Neural cell (in vitro differentiated cells): ENCODE measurements at regions not wholly inside any gene's neighbourhood (a gene's known extent, or its start where the extent isn't known, plus 50 kb on each side); places are given as distances from the start of the nearest gene placed in this dataset.
"Not testable (repeated sequence)": the region's sequence is repeated elsewhere in the genome, so short reads cannot be mapped to it uniquely, and the experiment has no call there.

Experiments
- H2AFZ ChIP-seq: fragments of 200-600, 300-800 bp; sonication (generic), shearing (Covaris generic); 2 replicates; pipeline ENCODE4 v1.6.0; 2014; ENCODE audit warnings: low read depth, mild to moderate bottlenecking, antibody characterized with exemption, low read length, moderate library complexity
- H3F3A ChIP-seq: fragments of 200-600 bp; shearing (Covaris generic); 2 replicates; pipeline ENCODE4 v1.6.1; 2016; ENCODE audit warnings: mild to moderate bottlenecking, moderate library complexity, mixed read lengths, antibody characterized with exemption, low read length; ENCODE audit not compliant: insufficient read depth, poor library complexity, severe bottlenecking
- H3K27ac ChIP-seq: fragments of 200-600, 300-800 bp; sonication (generic), shearing (Covaris generic); 2 replicates; pipeline ENCODE4 v1.5.1; 2014; ENCODE audit warnings: mild to moderate bottlenecking, low read length, moderate library complexity
- H3K27me3 ChIP-seq: fragments of 300-800, 200-600 bp; sonication (generic), shearing (Covaris generic); 2 replicates; pipeline ENCODE4 v1.6.0; 2014; ENCODE audit warnings: mild to moderate bottlenecking, low read depth, low read length, moderate library complexity; ENCODE audit not compliant: insufficient read depth
- H3K36me3 ChIP-seq: fragments of 300-800, 200-600 bp; sonication (generic), shearing (Covaris generic); 2 replicates; pipeline ENCODE4 v1.5.1; 2014; ENCODE audit warnings: mild to moderate bottlenecking, antibody characterized with exemption, low read length, moderate library complexity; ENCODE audit not compliant: insufficient read depth
- H3K4me2 ChIP-seq: fragments of 300-800, 200-600 bp; sonication (generic), shearing (Covaris generic); 2 replicates; pipeline ENCODE4 v1.6.0; 2014; ENCODE audit warnings: mild to moderate bottlenecking, low read length
- H3K4me3 ChIP-seq: fragments of 300-800, 200-600 bp; sonication (generic), shearing (Covaris generic); 2 replicates; pipeline ENCODE4 v1.5.1; 2014; ENCODE audit warnings: mild to moderate bottlenecking, low read length, moderate library complexity
- H3K79me2 ChIP-seq: fragments of 200-600 bp; shearing (Covaris generic); replicated peaks from 2 replicates; pipeline ENCODE4 v1.6.0; 2014; ENCODE audit warnings: mild to moderate bottlenecking, low read length, moderate library complexity; ENCODE audit not compliant: insufficient read depth
- H3K9ac ChIP-seq: fragments of 300-800, 200-600 bp; sonication (generic), shearing (Covaris generic); 2 replicates; pipeline ENCODE4 v1.6.1; 2016; ENCODE audit warnings: mild to moderate bottlenecking, low read length, mixed read lengths
- H3K9me2 ChIP-seq: fragments of 200-600 bp; shearing (Covaris generic); 2 replicates; pipeline ENCODE4 v1.6.1; 2016; ENCODE audit warnings: mild to moderate bottlenecking, low read length, mixed read lengths; ENCODE audit not compliant: insufficient read depth
- H3K9me3 ChIP-seq: fragments of 200-600, 300-800 bp; sonication (generic), shearing (Covaris generic); 2 replicates; pipeline ENCODE4 v1.6.1; 2016; ENCODE audit warnings: mild to moderate bottlenecking, mixed run types, low read length, moderate library complexity, mixed read lengths
- H4K20me1 ChIP-seq: fragments of 200-600 bp; shearing (Covaris generic); 2 replicates; pipeline ENCODE4 v1.6.1; 2016; ENCODE audit warnings: mild to moderate bottlenecking, mixed run types; ENCODE audit not compliant: insufficient read depth
- CTCF ChIP-seq: fragments of 450-650 bp; IDR thresholded peaks from 2 replicates; pipeline ENCODE4 v1.5.1; 2014; ENCODE audit warnings: antibody characterized with exemption, mild to moderate bottlenecking, moderate library complexity; ENCODE audit not compliant: poor library complexity, severe bottlenecking
- EP300 ChIP-seq: fragments of 450-650 bp; conservative IDR thresholded peaks from 2 replicates; pipeline ENCODE4 v1.6.1; 2014; ENCODE audit warnings: antibody characterized with exemption, mild to moderate bottlenecking, moderate library complexity; ENCODE audit not compliant: poor library complexity, severe bottlenecking
- EZH2 ChIP-seq: fragments of 200-600, 300-800 bp; shearing (Covaris generic), sonication (generic); IDR thresholded peaks from 2 replicates; pipeline ENCODE4 v1.6.1; 2014; ENCODE audit warnings: antibody characterized with exemption, low read length, borderline replicate concordance, mild to moderate bottlenecking; ENCODE audit not compliant: insufficient read depth, poor library complexity, severe bottlenecking
- MXI1 ChIP-seq: fragments of 450-650 bp; conservative IDR thresholded peaks from 2 replicates; pipeline ENCODE4 v1.6.1; 2014; ENCODE audit warnings: antibody characterized with exemption, mild to moderate bottlenecking; ENCODE audit not compliant: poor library complexity, severe bottlenecking
- RAD21 ChIP-seq: fragments of 450-650 bp; conservative IDR thresholded peaks from 2 replicates; pipeline ENCODE4 v1.6.1; 2014; ENCODE audit warnings: antibody characterized with exemption, mild to moderate bottlenecking, moderate library complexity
- REST ChIP-seq: IDR thresholded peaks from 2 replicates; pipeline ENCODE4 v1.6.1; 2012; ENCODE audit warnings: borderline replicate concordance
- SMC3 ChIP-seq: fragments of 450-650 bp; conservative IDR thresholded peaks from 2 replicates; pipeline ENCODE4 v1.6.1; 2014; ENCODE audit warnings: antibody characterized with exemption, mild to moderate bottlenecking, moderate library complexity; ENCODE audit not compliant: poor library complexity
- TAF1 ChIP-seq: IDR thresholded peaks from 2 replicates; pipeline ENCODE4 v1.6.1; 2012; ENCODE audit warnings: low read depth

GRCh38 chrX:1102786-1103185 lies 109.7 kb downstream of the CRLF2 start:
- H3K79me2 ChIP-seq = no peaks in the 10 kb centered on the region
- H3K36me3 ChIP-seq = no peaks in the 10 kb centered on the region
- H3K9ac ChIP-seq = no peak overlapping the region
- no peak overlapping the region for H2AFZ ChIP-seq
- no peaks in the 10 kb centered on the region for H3K9me2 ChIP-seq
- H3K27me3 ChIP-seq = peaks cover 8% of the 10 kb centered on the region
- no peak overlapping the region for H3K27ac ChIP-seq
- H3K9me3 ChIP-seq = no peaks in the 10 kb centered on the region
- H4K20me1 ChIP-seq = no peaks in the 10 kb centered on the region
- TF ChIP-seq TAF1 = no peak
- no peak for TF ChIP-seq REST
- TF ChIP-seq SMC3 = no peak
- H3K4me3 ChIP-seq = no peak overlapping the region
- no peak overlapping the region for H3K4me2 ChIP-seq
- no peaks in the 10 kb centered on the region for H3F3A ChIP-seq

- not testable (repeated sequence) for H2AFZ ChIP-seq, H3K4me2 ChIP-seq, H3K4me3 ChIP-seq, H3K36me3 ChIP-seq, H3K27ac ChIP-seq, H3K27me3 ChIP-seq, H3K9me3 ChIP-seq, H3F3A ChIP-seq, H3K79me2 ChIP-seq, H3K9me2 ChIP-seq, H3K9ac ChIP-seq, H4K20me1 ChIP-seq
Measured at GRCh38 chrX:1102221-1102620, 110.2 kb downstream of the CRLF2 start.

GRCh38 chrX:1099146-1099770 lies 113.2 kb downstream of the CRLF2 start:
- H3F3A ChIP-seq = no peaks in the 10 kb centered on the region
- no peaks in the 10 kb centered on the region for H3K9me3 ChIP-seq
- H3K27ac ChIP-seq = no peak overlapping the region
- no peak overlapping the region for H2AFZ ChIP-seq
- H3K79me2 ChIP-seq = no peaks in the 10 kb centered on the region
- no peaks in the 10 kb centered on the region for H4K20me1 ChIP-seq
- H3K4me2 ChIP-seq = no peak overlapping the region
- TF ChIP-seq EZH2 (no peak), TAF1 (no peak), EP300 (no peak), REST (no peak), RAD21 (no peak), SMC3 (no peak), CTCF (no peak), MXI1 (no peak)
- H3K9me2 ChIP-seq = no peaks in the 10 kb centered on the region
- peaks cover 8% of the 10 kb centered on the region for H3K27me3 ChIP-seq
- H3K9ac ChIP-seq = no peak overlapping the region
- H3K36me3 ChIP-seq = no peaks in the 10 kb centered on the region
- no peak overlapping the region for H3K4me3 ChIP-seq
